IMR-90 (cell line): ENCODE measurements at regions not wholly inside any gene's neighbourhood (a gene's known extent, or its start where the extent isn't known, plus 50 kb on each side); places are given as distances from the start of the nearest gene placed in this dataset.

ENCODE experiments used
- ATAC-seq: fragments of 200-7000 bp; cut with Tn5 transposase; 2 replicates; pipeline ENCODE4 v1.9.1; 2020; ENCODE audit warnings: low read depth, mild to moderate bottlenecking, moderate library complexity
- BruUV-seq: library from RNA; stranded (reverse); fragments of 400-500 nt; replicated peaks from 2 replicates; lab custom pipeline; 2021; lab: Mats Ljungman, UMichigan
- CTCF ChIA-PET: fragments of 300-600 bp; formaldehyde crosslinking; extraction: SDS; loops from one replicate; lab custom pipeline; 2021; ENCODE audit warnings: antibody characterized with exemption; lab: Yijun Ruan, JAX
- POLR2A ChIA-PET: fragments of 300-600 bp; sonication (Branson Sonifier 250); formaldehyde crosslinking; loops from one replicate; lab custom pipeline; 2022; ENCODE audit warnings: antibody characterized with exemption; ENCODE audit not compliant: unreplicated experiment; lab: Charles Lee
- DNase-seq: peaks from one replicate; pipeline ENCODE4 v3.0.0; 2013
- H2AFZ ChIP-seq: replicated peaks from 2 replicates; pipeline ENCODE3; 2013; ENCODE audit warnings: low read length, mild to moderate bottlenecking; ENCODE audit not compliant: poor library complexity
- H2AK5ac ChIP-seq: 2 replicates; pipeline ENCODE4 v1.6.1; 2013; ENCODE audit warnings: low read depth, low read length, inconsistent platforms
- H2AK9ac ChIP-seq: replicated peaks from 2 replicates; pipeline ENCODE3; 2013; ENCODE audit warnings: mild to moderate bottlenecking, low read depth, low read length, moderate library complexity; ENCODE audit not compliant: poor library complexity
- H2BK120ac ChIP-seq: 2 replicates; pipeline ENCODE4 v1.6.1; 2013; ENCODE audit warnings: low read depth, low read length, inconsistent platforms
- H2BK15ac ChIP-seq: 3 replicates; pipeline ENCODE4 v1.6.1; 2013; ENCODE audit warnings: low read depth, low read length, inconsistent platforms
- H2BK20ac ChIP-seq: 2 replicates; pipeline ENCODE4 v1.6.1; 2013; ENCODE audit warnings: low read depth, mild to moderate bottlenecking, inconsistent platforms, low read length, moderate library complexity
- H2BK5ac ChIP-seq: 2 replicates; pipeline ENCODE4 v1.6.1; 2013; ENCODE audit warnings: mild to moderate bottlenecking, low read depth, low read length, inconsistent platforms; ENCODE audit not compliant: poor library complexity, severe bottlenecking
- H3K14ac ChIP-seq: replicated peaks from 2 replicates; pipeline ENCODE4 v1.6.1; 2013; ENCODE audit warnings: low read depth, low read length, inconsistent platforms
- H3K18ac ChIP-seq: 2 replicates; pipeline ENCODE4 v1.6.1; 2013; ENCODE audit warnings: low read depth, low read length, control low read depth
- H3K23ac ChIP-seq: 2 replicates; pipeline ENCODE4 v1.6.1; 2013; ENCODE audit warnings: low read depth, low read length, inconsistent platforms
- H3K27ac ChIP-seq: 2 replicates; pipeline ENCODE4 v1.5.1; 2013; ENCODE audit warnings: mild to moderate bottlenecking, control low read depth, low read length; ENCODE audit not compliant: insufficient read depth
- H3K27me3 ChIP-seq: 2 replicates; pipeline ENCODE4 v1.6.1; 2013; ENCODE audit warnings: low read length; ENCODE audit not compliant: control insufficient read depth, insufficient read depth
- H3K36me3 ChIP-seq: 2 replicates; pipeline ENCODE4 v1.6.1; 2013; ENCODE audit warnings: low read length, mixed read lengths; ENCODE audit not compliant: control insufficient read depth, insufficient read depth
- H3K4ac ChIP-seq: 2 replicates; pipeline ENCODE4 v1.6.1; 2013; ENCODE audit warnings: low read depth, low read length, inconsistent platforms
- H3K4me1 ChIP-seq: 2 replicates; pipeline ENCODE4 v1.6.1; 2013; ENCODE audit warnings: low read length, mixed read lengths; ENCODE audit not compliant: control insufficient read depth, insufficient read depth
- H3K4me2 ChIP-seq: 2 replicates; pipeline ENCODE4 v1.6.1; 2013; ENCODE audit warnings: low read depth, mild to moderate bottlenecking, control low read depth, low read length, moderate library complexity
- H3K4me3 ChIP-seq: 2 replicates; pipeline ENCODE4 v1.5.1; 2013; ENCODE audit warnings: low read depth, mild to moderate bottlenecking, control low read depth, low read length, moderate library complexity; ENCODE audit not compliant: insufficient read depth
- H3K56ac ChIP-seq: 2 replicates; pipeline ENCODE4 v1.6.1; 2013; ENCODE audit warnings: low read length, inconsistent platforms; ENCODE audit not compliant: insufficient read depth; ENCODE audit errors: extremely low read depth
- H3K79me1 ChIP-seq, 2 experiments: 2 replicates each; pipeline ENCODE4 v1.6.1; 2013; ENCODE audit warnings: low read length in 2 of 2, inconsistent platforms in 1 of 2, low read depth in 1 of 2
- H3K9ac ChIP-seq: 2 replicates; pipeline ENCODE4 v1.6.1; 2013; ENCODE audit warnings: low read depth, low read length, control low read depth
- H3K9me1 ChIP-seq: 2 replicates; pipeline ENCODE4 v1.6.1; 2013; ENCODE audit warnings: low read length, inconsistent platforms; ENCODE audit not compliant: insufficient read depth
- H3K9me3 ChIP-seq: 2 replicates; pipeline ENCODE4 v1.6.1; 2013; ENCODE audit warnings: low read length; ENCODE audit not compliant: control insufficient read depth, insufficient read depth
- H4K20me1 ChIP-seq: 2 replicates; pipeline ENCODE4 v1.6.1; 2013; ENCODE audit warnings: low read length, inconsistent platforms; ENCODE audit not compliant: insufficient read depth
- H4K5ac ChIP-seq: 2 replicates; pipeline ENCODE4 v1.6.1; 2013; ENCODE audit warnings: mild to moderate bottlenecking, low read depth, low read length, control low read depth
- H4K8ac ChIP-seq, 2 experiments: 2 replicates each; pipeline ENCODE4 v1.6.1; 2013; ENCODE audit warnings: low read depth in 2 of 2, low read length in 2 of 2, control low read depth in 1 of 2, inconsistent platforms in 1 of 2
- H4K91ac ChIP-seq: 2 replicates; pipeline ENCODE4 v1.6.1; 2013; ENCODE audit warnings: low read depth, low read length, inconsistent platforms; ENCODE audit not compliant: insufficient read depth
- CEBPB ChIP-seq: IDR thresholded peaks from 2 replicates; pipeline ENCODE4 v1.6.1; 2012; ENCODE audit warnings: low read depth, low read length, improper control_type of control experiment
- CHD1 ChIP-seq: IDR thresholded peaks from 2 replicates; pipeline ENCODE4 v1.6.1; 2012; ENCODE audit warnings: low read depth, low read length, improper control_type of control experiment
- MAFK ChIP-seq: IDR thresholded peaks from 2 replicates; pipeline ENCODE4 v1.6.1; 2012; ENCODE audit warnings: low read depth, low read length, improper control_type of control experiment
- MAZ ChIP-seq: IDR thresholded peaks from 2 replicates; pipeline ENCODE4 v1.6.1; 2012; ENCODE audit warnings: low read depth, mild to moderate bottlenecking, low read length, improper control_type of control experiment, moderate library complexity, borderline replicate concordance
- MXI1 ChIP-seq: IDR thresholded peaks from 2 replicates; pipeline ENCODE4 v1.6.1; 2012; ENCODE audit warnings: low read depth, mild to moderate bottlenecking, low read length, moderate library complexity, borderline replicate concordance
- NFE2L2 ChIP-seq: fragments of 150-350 bp; IDR thresholded peaks from 2 replicates; pipeline ENCODE4 v1.6.1; 2016; ENCODE audit warnings: low read depth, mild to moderate bottlenecking, low read length
- POLR2A ChIP-seq: IDR thresholded peaks from 2 replicates; pipeline ENCODE4 v1.6.1; 2012; ENCODE audit warnings: mild to moderate bottlenecking, low read depth, low read length
- RAD21 ChIP-seq: IDR thresholded peaks from 2 replicates; pipeline ENCODE4 v1.6.1; 2012; ENCODE audit warnings: low read length, improper control_type of control experiment
- RFX5 ChIP-seq: IDR thresholded peaks from 2 replicates; pipeline ENCODE4 v1.8.0; 2012; ENCODE audit warnings: low read depth, mild to moderate bottlenecking, low read length, moderate library complexity
- SMC3 ChIP-seq: fragments of 150-350 bp; IDR thresholded peaks from 2 replicates; pipeline ENCODE4 v1.6.1; 2016; ENCODE audit warnings: low read depth, mild to moderate bottlenecking, antibody characterized with exemption, low read length, moderate library complexity
- WGBS, 2 experiments: methylation state at CpG; one replicate each; pipeline versions ENCODE4 v1.1.5 to v1.1.7; 2013; ENCODE audit warnings: missing lambda C conversion rate in 2 of 2; ENCODE audit not compliant: insufficient read length in 1 of 2; ENCODE audit errors: extremely low coverage in 2 of 2; 5-methylcytosine and 5-hydroxymethylcytosine counted together
- dilution Hi-C: fragments of 300-500 bp; cut with HindIII; formaldehyde crosslinking; loops from one replicate; pipeline ENCODE4 v1.14.3; 2018; ENCODE audit warnings: low sequenced_read_pairs; ENCODE audit not compliant: unreplicated experiment
- in situ Hi-C: fragments of 300-500 bp; cut with MboI; formaldehyde crosslinking; loops from 3 replicates; pipeline ENCODE4 v1.14.3; 2019; ENCODE audit warnings: low sequenced_read_pairs, inconsistent platforms, mixed read lengths
- intact Hi-C: fragments of 100-400 bp; cut with micrococcal nuclease; formaldehyde crosslinking; loops from 2 replicates; pipeline ENCODE4 v1.10.0; 2022
- TF ChIP-seq, protein P1 (sequence below): fragments of 150-350 bp; IDR thresholded peaks from 2 replicates; pipeline ENCODE4 v1.6.1; 2017; ENCODE audit warnings: mild to moderate bottlenecking, antibody characterized with exemption, low read length, low read depth
- TF ChIP-seq, protein P2 (sequence below): fragments of 150-350 bp; IDR thresholded peaks from 2 replicates; pipeline ENCODE4 v1.6.1; 2016; ENCODE audit warnings: low read depth, mild to moderate bottlenecking, low read length, moderate library complexity, borderline replicate concordance

DNA sequence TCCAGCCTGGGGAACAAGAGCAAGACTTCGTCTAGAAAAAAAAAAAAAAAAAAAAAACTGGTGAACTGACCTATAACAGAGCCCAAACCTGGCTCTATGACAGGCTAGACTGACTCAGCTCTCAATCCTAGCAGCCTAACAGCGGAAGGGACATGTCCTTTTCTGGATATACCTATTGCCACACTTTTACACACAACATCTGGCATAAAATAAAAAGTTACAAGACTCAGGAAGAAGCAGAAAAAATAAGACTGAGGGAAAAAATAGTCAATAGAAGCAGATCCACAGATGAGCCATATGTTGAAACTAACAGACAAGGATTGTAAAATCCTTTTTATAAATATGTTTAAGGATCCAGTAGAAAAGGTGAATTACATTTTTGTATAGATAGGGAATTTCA, 57.5 kb upstream of the IPO9 start:
- Histone ChIP-seq H4K5ac (no peak overlapping the region), H2AK5ac (no peak overlapping the region), H3K4me1 (peaks cover 18% of the 10 kb centered on the region), H3K4me2 (no peak overlapping the region), H3K27ac (no peak overlapping the region), H2BK5ac (no peak overlapping the region), H3K4ac (no peak overlapping the region), H3K79me1 (peaks cover 27 to 79% of the 10 kb centered on the region in 2 experiments), H4K91ac (no peak overlapping the region), H2BK120ac (no peak overlapping the region), H3K23ac (no peak overlapping the region), H3K18ac (no peak overlapping the region), H4K20me1 (peaks cover 38% of the 10 kb centered on the region; the same call in 1 of the 2 replicates), H3K14ac (no peak overlapping the region), H2BK15ac (no peak overlapping the region), H2AFZ (no peak overlapping the region), H2AK9ac (no peak overlapping the region), H3K27me3 (no peaks in the 10 kb centered on the region), H2BK20ac (no peak overlapping the region), H3K56ac (no peak overlapping the region), H3K9me1 (peaks cover 12% of the 10 kb centered on the region), H4K8ac (no peak overlapping the region), H3K36me3 (no peaks in the 10 kb centered on the region), H3K9ac (no peak overlapping the region), H3K4me3 (no peak overlapping the region), H3K9me3 (peaks cover 2% of the 10 kb centered on the region; the same call in 1 of the 2 replicates)
- no peak for ATAC-seq
- WGBS, 2 experiments: 100% methylated on average over 1 of the region's 2 CpGs; no CpG with 5 or more reads in 1 of the 2 experiments
- intact Hi-C loops (no loop called here), dilution Hi-C loops (no loop called here), in situ Hi-C loops (no loop called here)
- TF ChIP-seq, protein P1, sequence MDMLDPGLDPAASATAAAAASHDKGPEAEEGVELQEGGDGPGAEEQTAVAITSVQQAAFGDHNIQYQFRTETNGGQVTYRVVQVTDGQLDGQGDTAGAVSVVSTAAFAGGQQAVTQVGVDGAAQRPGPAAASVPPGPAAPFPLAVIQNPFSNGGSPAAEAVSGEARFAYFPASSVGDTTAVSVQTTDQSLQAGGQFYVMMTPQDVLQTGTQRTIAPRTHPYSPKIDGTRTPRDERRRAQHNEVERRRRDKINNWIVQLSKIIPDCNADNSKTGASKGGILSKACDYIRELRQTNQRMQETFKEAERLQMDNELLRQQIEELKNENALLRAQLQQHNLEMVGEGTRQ: no peak
- TF ChIP-seq CEBPB (no peak), SMC3 (no peak), NFE2L2 (no peak), MXI1 (no peak), CHD1 (no peak), POLR2A (no peak), RAD21 (no peak), MAFK (no peak), MAZ (no peak), RFX5 (no peak)
- TF ChIP-seq, protein P2, sequence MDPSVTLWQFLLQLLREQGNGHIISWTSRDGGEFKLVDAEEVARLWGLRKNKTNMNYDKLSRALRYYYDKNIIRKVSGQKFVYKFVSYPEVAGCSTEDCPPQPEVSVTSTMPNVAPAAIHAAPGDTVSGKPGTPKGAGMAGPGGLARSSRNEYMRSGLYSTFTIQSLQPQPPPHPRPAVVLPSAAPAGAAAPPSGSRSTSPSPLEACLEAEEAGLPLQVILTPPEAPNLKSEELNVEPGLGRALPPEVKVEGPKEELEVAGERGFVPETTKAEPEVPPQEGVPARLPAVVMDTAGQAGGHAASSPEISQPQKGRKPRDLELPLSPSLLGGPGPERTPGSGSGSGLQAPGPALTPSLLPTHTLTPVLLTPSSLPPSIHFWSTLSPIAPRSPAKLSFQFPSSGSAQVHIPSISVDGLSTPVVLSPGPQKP: no peak
- POLR2A ChIA-PET: no interaction called here
- BruUV-seq: no TSS peak
- no peak for DNase-seq
- CTCF ChIA-PET: interaction anchor here (0.9 to 1.5 kb wide), 2 partner anchors 22 to 49 kb away, joined by 3 to 4 read pairs; no protein-coding TSS in a partner anchor
